ENCODE measurements at regions not wholly inside any gene's neighbourhood (a gene's known extent, or its start where the extent isn't known, plus 50 kb on each side); places are given as distances from the start of the nearest gene placed in this dataset.

DNA sequence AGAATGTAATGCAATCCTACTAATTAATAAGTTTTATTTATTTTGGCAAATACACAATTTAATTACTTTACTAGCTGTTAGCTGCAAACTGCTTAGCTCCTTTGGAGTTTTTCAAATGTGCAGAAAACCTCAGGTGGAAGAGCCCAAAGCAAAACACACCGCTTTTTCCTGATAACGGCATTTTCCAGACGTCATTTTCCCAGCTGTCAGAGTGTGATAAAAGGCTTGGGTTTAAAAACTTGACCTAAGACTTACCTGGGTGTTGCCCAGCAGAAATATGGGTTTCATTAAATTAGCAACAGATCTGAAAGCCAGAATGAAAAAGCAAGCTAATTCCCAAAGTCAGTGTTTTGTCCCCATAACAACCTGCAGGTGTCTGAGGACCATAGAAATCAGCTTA is 204.0 kb upstream of the HMCN1 start:
- no peak overlapping the region for H2AFZ ChIP-seq (ENCODE audit: low read length)
- H3K4me2 ChIP-seq (ENCODE audit: low read length), result no peak overlapping the region
- H3K27ac ChIP-seq (ENCODE audit: low read depth, low read length, poor library complexity, severe bottlenecking), result no peak overlapping the region
- no peaks in the 10 kb centered on the region for H3K9me3 ChIP-seq (ENCODE audit: low read length)
- no peaks in the 10 kb centered on the region for H3F3A ChIP-seq (ENCODE audit: insufficient read depth, low read length)
- H3K9ac ChIP-seq (ENCODE audit: low read length), result no peak overlapping the region
- no peak overlapping the region for H3K4me3 ChIP-seq (ENCODE audit: low read depth, low read length, poor library complexity, severe bottlenecking)
- H3K4me1 ChIP-seq (ENCODE audit: insufficient read depth, low read length, severe bottlenecking), result peaks cover 26% of the 10 kb centered on the region
- TF ChIP-seq, protein P1, sequence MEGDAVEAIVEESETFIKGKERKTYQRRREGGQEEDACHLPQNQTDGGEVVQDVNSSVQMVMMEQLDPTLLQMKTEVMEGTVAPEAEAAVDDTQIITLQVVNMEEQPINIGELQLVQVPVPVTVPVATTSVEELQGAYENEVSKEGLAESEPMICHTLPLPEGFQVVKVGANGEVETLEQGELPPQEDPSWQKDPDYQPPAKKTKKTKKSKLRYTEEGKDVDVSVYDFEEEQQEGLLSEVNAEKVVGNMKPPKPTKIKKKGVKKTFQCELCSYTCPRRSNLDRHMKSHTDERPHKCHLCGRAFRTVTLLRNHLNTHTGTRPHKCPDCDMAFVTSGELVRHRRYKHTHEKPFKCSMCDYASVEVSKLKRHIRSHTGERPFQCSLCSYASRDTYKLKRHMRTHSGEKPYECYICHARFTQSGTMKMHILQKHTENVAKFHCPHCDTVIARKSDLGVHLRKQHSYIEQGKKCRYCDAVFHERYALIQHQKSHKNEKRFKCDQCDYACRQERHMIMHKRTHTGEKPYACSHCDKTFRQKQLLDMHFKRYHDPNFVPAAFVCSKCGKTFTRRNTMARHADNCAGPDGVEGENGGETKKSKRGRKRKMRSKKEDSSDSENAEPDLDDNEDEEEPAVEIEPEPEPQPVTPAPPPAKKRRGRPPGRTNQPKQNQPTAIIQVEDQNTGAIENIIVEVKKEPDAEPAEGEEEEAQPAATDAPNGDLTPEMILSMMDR (IDR thresholded peaks at IDR 0.05; ENCODE audit: low read length), result no peak
- TF ChIP-seq EZH2 (IDR thresholded peaks at IDR 0.05; ENCODE audit: borderline replicate concordance, low read length), result no peak
- no peaks in the 10 kb centered on the region for H3K79me2 ChIP-seq (ENCODE audit: insufficient read depth, low read length)
- no peaks in the 10 kb centered on the region for H3K36me3 ChIP-seq (ENCODE audit: insufficient read depth, low read length)
- no peaks in the 10 kb centered on the region for H3K27me3 ChIP-seq (ENCODE audit: insufficient read depth, low read length)
- H4K20me1 ChIP-seq (ENCODE audit: insufficient read depth, low read length), result no peaks in the 10 kb centered on the region
- H3K9me2 ChIP-seq (ENCODE audit: low read depth, low read length), result no peaks in the 10 kb centered on the region

DNA sequence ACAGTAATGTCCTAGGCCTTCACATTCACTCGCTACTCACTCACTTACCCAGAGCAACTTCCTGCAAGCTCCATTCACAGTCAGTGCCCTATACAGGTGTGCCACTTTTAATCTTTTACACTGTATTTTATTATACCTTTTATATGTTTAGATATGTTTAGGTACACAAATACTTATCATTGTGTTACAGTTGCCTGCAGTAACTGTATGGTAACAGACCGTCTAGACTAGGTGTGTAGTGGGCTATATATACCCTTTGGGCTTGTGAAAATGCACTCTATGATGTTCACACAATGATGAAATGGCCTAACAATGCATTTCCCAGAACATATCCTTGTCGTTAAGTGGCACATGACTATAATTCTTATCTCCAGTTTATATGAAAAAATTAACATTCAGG is 204.5 kb upstream of the HMCN1 start:
- Histone ChIP-seq H3K4me1 (ENCODE audit: insufficient read depth, low read length, severe bottlenecking) (peaks cover 26% of the 10 kb centered on the region), H3K9me2 (ENCODE audit: low read depth, low read length) (no peaks in the 10 kb centered on the region), H4K20me1 (ENCODE audit: insufficient read depth, low read length) (no peaks in the 10 kb centered on the region), H3K79me2 (ENCODE audit: insufficient read depth, low read length) (no peaks in the 10 kb centered on the region), H3K9ac (ENCODE audit: low read length) (no peak overlapping the region), H3K4me3 (ENCODE audit: low read depth, low read length, poor library complexity, severe bottlenecking) (no peak overlapping the region), H2AFZ (ENCODE audit: low read length) (no peak overlapping the region), H3K36me3 (ENCODE audit: insufficient read depth, low read length) (no peaks in the 10 kb centered on the region), H3K27me3 (ENCODE audit: insufficient read depth, low read length) (no peaks in the 10 kb centered on the region), H3K27ac (ENCODE audit: low read depth, low read length, poor library complexity, severe bottlenecking) (no peak overlapping the region), H3K9me3 (ENCODE audit: low read length) (no peaks in the 10 kb centered on the region), H3F3A (ENCODE audit: insufficient read depth, low read length) (no peaks in the 10 kb centered on the region), H3K4me2 (ENCODE audit: low read length) (no peak overlapping the region)
- TF ChIP-seq, protein P1 (IDR thresholded peaks at IDR 0.05; ENCODE audit: low read length), result no peak
- TF ChIP-seq EZH2 (IDR thresholded peaks at IDR 0.05; ENCODE audit: borderline replicate concordance, low read length), result no peak

DNA sequence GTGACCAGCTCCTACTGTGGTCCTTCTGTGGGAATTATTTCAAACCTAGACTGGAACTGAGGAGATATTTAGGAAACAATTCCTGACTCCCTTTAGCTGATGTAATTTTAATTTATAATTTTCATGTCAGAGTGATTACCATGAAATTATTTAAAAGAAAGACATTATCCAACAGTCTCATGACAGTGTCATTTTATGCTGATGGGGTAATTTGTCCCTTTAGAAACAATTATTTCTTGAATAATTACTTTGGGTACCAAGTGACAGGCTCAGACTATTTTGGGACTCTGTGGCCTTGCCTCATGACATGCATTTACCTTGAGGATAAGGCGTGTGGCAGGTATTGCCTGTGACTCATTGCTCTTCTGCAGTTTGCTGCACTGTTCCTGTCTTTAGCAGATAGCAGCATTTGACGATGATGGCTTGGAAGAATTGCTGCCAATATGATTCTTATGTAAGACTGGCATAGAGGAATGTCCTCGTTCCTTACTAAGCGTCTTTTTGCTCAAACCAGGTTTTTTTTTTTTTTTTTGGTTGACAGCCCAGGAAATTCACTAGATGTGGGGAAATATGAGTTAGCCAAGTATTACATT is 206.0 kb upstream of the HMCN1 start:
- H3K9me3 ChIP-seq (ENCODE audit: low read length), result no peaks in the 10 kb centered on the region
- H3K4me3 ChIP-seq (ENCODE audit: low read depth, low read length, poor library complexity, severe bottlenecking), result no peak overlapping the region
- no peaks in the 10 kb centered on the region for H3K79me2 ChIP-seq (ENCODE audit: insufficient read depth, low read length)
- no peak overlapping the region for H3K9ac ChIP-seq (ENCODE audit: low read length)
- no peak for TF ChIP-seq EZH2 (IDR thresholded peaks at IDR 0.05; ENCODE audit: borderline replicate concordance, low read length)
- TF ChIP-seq, protein P1 (IDR thresholded peaks at IDR 0.05; ENCODE audit: low read length), result no peak
- no peak overlapping the region for H2AFZ ChIP-seq (ENCODE audit: low read length)
- H3K27me3 ChIP-seq (ENCODE audit: insufficient read depth, low read length), result no peaks in the 10 kb centered on the region
- H3K36me3 ChIP-seq (ENCODE audit: insufficient read depth, low read length), result no peaks in the 10 kb centered on the region
- H3K4me2 ChIP-seq (ENCODE audit: low read length), result no peak overlapping the region
- no peaks in the 10 kb centered on the region for H4K20me1 ChIP-seq (ENCODE audit: insufficient read depth, low read length)
- peak overlapping the region; percentile 54 for H3K27ac ChIP-seq (ENCODE audit: low read depth, low read length, poor library complexity, severe bottlenecking)
- H3K9me2 ChIP-seq (ENCODE audit: low read depth, low read length), result no peaks in the 10 kb centered on the region
- peaks cover 26% of the 10 kb centered on the region for H3K4me1 ChIP-seq (ENCODE audit: insufficient read depth, low read length, severe bottlenecking)
- H3F3A ChIP-seq (ENCODE audit: insufficient read depth, low read length), result no peaks in the 10 kb centered on the region
